DND-41 (cell line): ENCODE measurements at regions not wholly inside any gene's neighbourhood (a gene's known extent, or its start where the extent isn't known, plus 50 kb on each side); places are given as distances from the start of the nearest gene placed in this dataset.

ENCODE experiments used
- ATAC-seq: fragments of 200-7000 bp; cut with Tn5 transposase; 3 replicates; pipeline ENCODE4 v1.9.1; 2021; ENCODE audit warnings: low read depth; ENCODE audit not compliant: insufficient read depth
- DNase-seq: peaks from one replicate; pipeline ENCODE4 v3.0.0-alpha.2; 2020
- H2AFZ ChIP-seq: 2 replicates; pipeline ENCODE4 v1.6.0; 2012; ENCODE audit warnings: low read depth, low read length
- H3K27ac ChIP-seq: 2 replicates; pipeline ENCODE4 v1.5.1; 2012; ENCODE audit warnings: low read length, inconsistent platforms
- H3K27me3 ChIP-seq: fragments of 200-600 bp; sonication (generic); 2 replicates; pipeline ENCODE4 v1.6.0; 2012; ENCODE audit warnings: low read length, mild to moderate bottlenecking, inconsistent platforms; ENCODE audit not compliant: insufficient read depth, poor library complexity
- H3K36me3 ChIP-seq: 2 replicates; pipeline ENCODE4 v1.5.1; 2012; ENCODE audit warnings: low read length, inconsistent platforms; ENCODE audit not compliant: insufficient read depth
- H3K4me1 ChIP-seq: 2 replicates; pipeline ENCODE4 v1.5.1; 2012; ENCODE audit warnings: mild to moderate bottlenecking, low read length; ENCODE audit not compliant: insufficient read depth
- H3K4me2 ChIP-seq: 2 replicates; pipeline ENCODE4 v1.6.0; 2012; ENCODE audit warnings: mild to moderate bottlenecking, moderate library complexity, low read length, inconsistent platforms; ENCODE audit not compliant: insufficient read depth
- H3K4me3 ChIP-seq, 2 experiments: fragments of 200-600 bp in 1 of 2; shearing (Covaris generic) in 1 of 2; 2 replicates each; pipeline ENCODE4 v1.5.1; 2012 to 2016; ENCODE audit warnings: inconsistent platforms in 2 of 2, low read length in 2 of 2, mild to moderate bottlenecking in 2 of 2, low read depth in 1 of 2, moderate library complexity in 1 of 2
- H3K79me2 ChIP-seq: 2 replicates; pipeline ENCODE4 v1.6.0; 2012; ENCODE audit warnings: low read length, inconsistent platforms; ENCODE audit not compliant: insufficient read depth
- H3K9ac ChIP-seq: 2 replicates; pipeline ENCODE4 v1.6.0; 2012; ENCODE audit warnings: low read depth, mild to moderate bottlenecking, inconsistent platforms, low read length, moderate library complexity
- H3K9me3 ChIP-seq: 2 replicates; pipeline ENCODE4 v1.5.1; 2012; ENCODE audit warnings: low read length, moderate library complexity, mild to moderate bottlenecking, inconsistent platforms; ENCODE audit not compliant: insufficient read depth, severe bottlenecking
- H4K20me1 ChIP-seq: 2 replicates; pipeline ENCODE4 v1.6.0; 2012; ENCODE audit warnings: low read length; ENCODE audit not compliant: insufficient read depth
- EZH2 ChIP-seq: IDR thresholded peaks from 3 replicates; pipeline ENCODE4 v1.6.1; 2012; ENCODE audit warnings: borderline replicate concordance, low read depth, mild to moderate bottlenecking, moderate library complexity, low read length, inconsistent platforms; ENCODE audit not compliant: severe bottlenecking
- TF ChIP-seq, protein P1 (sequence below): IDR thresholded peaks from 2 replicates; pipeline ENCODE4 v1.5.1; 2012; ENCODE audit warnings: borderline replicate concordance, low read length, moderate library complexity, mild to moderate bottlenecking; ENCODE audit not compliant: poor library complexity, severe bottlenecking; ENCODE audit errors: extremely low read depth

DNA sequence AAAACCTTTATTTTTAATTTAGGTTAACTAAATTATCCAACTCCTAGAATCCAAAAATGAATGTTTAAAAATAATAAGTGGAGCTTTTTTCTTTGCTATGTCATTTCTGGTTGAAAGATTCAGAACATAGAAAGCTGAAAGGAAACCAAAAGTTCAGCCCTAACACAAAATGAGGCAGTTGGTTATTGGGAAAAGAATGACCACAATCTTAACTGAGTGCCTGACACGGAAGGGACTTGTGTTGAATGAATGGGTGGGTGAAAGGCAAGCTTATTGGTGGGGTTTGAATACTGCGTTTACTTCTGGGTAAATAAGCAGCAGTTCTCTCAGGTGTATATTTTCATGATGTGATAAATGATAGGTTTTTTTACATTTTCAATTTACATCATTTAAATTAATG lies 243.5 kb downstream of the IRX1 start:
- TF ChIP-seq, protein P1, sequence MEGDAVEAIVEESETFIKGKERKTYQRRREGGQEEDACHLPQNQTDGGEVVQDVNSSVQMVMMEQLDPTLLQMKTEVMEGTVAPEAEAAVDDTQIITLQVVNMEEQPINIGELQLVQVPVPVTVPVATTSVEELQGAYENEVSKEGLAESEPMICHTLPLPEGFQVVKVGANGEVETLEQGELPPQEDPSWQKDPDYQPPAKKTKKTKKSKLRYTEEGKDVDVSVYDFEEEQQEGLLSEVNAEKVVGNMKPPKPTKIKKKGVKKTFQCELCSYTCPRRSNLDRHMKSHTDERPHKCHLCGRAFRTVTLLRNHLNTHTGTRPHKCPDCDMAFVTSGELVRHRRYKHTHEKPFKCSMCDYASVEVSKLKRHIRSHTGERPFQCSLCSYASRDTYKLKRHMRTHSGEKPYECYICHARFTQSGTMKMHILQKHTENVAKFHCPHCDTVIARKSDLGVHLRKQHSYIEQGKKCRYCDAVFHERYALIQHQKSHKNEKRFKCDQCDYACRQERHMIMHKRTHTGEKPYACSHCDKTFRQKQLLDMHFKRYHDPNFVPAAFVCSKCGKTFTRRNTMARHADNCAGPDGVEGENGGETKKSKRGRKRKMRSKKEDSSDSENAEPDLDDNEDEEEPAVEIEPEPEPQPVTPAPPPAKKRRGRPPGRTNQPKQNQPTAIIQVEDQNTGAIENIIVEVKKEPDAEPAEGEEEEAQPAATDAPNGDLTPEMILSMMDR, result no peak
- TF ChIP-seq EZH2, result no peak
- no peaks in the 10 kb centered on the region for H3K36me3 ChIP-seq
- H3K4me1 ChIP-seq, result peaks cover 34% of the 10 kb centered on the region
- no peak overlapping the region for H3K27ac ChIP-seq
- no peak overlapping the region for H3K4me3 ChIP-seq
- no peaks in the 10 kb centered on the region for H3K79me2 ChIP-seq
- no peak overlapping the region for H2AFZ ChIP-seq
- no peak overlapping the region for H3K4me2 ChIP-seq
- no peaks in the 10 kb centered on the region for H3K9me3 ChIP-seq
- H3K27me3 ChIP-seq, result no peaks in the 10 kb centered on the region
- DNase-seq, result no peak
- H4K20me1 ChIP-seq, result no peaks in the 10 kb centered on the region
- peak; percentile 47; the same call in 1 of the 3 replicates for ATAC-seq
- no peak overlapping the region for H3K9ac ChIP-seq

DNA sequence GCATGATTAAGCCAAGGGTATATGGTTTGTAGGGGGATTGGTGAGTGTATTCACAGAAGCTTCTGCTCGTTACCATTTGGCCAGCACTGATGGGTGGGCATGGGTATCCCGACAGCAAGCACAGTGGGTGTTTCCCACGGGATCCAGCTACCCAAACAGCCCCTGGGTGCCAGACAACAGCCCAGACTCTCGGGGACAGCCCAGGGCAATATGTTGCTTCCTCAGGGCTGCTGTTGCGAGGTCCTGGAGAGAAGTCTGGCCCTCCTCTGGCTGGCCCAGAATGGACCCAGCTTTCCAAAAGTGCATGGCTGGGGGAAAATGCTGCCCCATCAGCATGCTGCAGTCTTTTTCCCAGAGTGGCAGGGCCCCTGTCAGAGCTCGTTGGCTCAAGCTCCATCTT lies 247.0 kb downstream of the IRX1 start:
- peaks cover 12% of the 10 kb centered on the region for H3K9me3 ChIP-seq
- DNase-seq, result no peak
- ATAC-seq, result no peak
- no peaks in the 10 kb centered on the region for H4K20me1 ChIP-seq
- H3K4me2 ChIP-seq, result no peak overlapping the region
- no peak for TF ChIP-seq EZH2
- TF ChIP-seq, protein P1, result no peak
- H3K27me3 ChIP-seq, result no peaks in the 10 kb centered on the region
- H3K79me2 ChIP-seq, result no peaks in the 10 kb centered on the region
- H3K4me1 ChIP-seq, result peaks cover 36% of the 10 kb centered on the region
- no peak overlapping the region for H3K27ac ChIP-seq
- no peaks in the 10 kb centered on the region for H3K36me3 ChIP-seq
- no peak overlapping the region for H3K4me3 ChIP-seq
- H3K9ac ChIP-seq, result no peak overlapping the region
- H2AFZ ChIP-seq, result 0 out of 2 replicates have a peak overlapping the region, but pooled peaks have one; percentile 9

DNA sequence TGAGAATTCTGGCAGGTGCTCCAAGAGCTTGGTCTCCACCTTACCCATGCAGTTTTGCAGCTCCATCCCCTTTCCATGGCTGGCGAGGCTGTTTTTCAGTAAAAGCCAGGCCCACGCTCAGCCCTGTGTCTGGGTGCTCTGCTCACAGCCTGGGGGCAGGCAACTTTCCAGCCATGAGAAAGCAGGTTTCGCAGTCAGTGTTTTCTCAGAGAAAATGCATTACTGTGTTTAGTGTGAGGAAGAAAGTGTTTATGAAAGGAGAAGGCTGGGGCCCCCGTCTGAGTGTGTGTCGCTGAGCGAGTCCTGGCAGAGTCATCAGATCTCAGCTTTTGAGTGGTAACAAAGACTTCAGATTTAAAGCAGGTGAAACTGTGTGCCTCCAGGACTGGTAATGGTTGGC lies 248.1 kb downstream of the IRX1 start:
- peak overlapping the region; percentile 63 for H2AFZ ChIP-seq
- no peak for TF ChIP-seq EZH2
- TF ChIP-seq, protein P1, result no peak
- H3K27me3 ChIP-seq, result no peaks in the 10 kb centered on the region

More for the DNA sequence above, 248.1 kb downstream of the IRX1 start:
- Histone ChIP-seq H3K4me1 (peaks cover 34% of the 10 kb centered on the region), H3K27ac (peak overlapping the region; percentile 19; the same call in 1 of the 2 replicates), H3K36me3 (no peaks in the 10 kb centered on the region), H3K9me3 (peaks cover 12% of the 10 kb centered on the region), H4K20me1 (no peaks in the 10 kb centered on the region), H3K79me2 (no peaks in the 10 kb centered on the region), H3K4me2 (no peak overlapping the region), H3K9ac (no peak overlapping the region), H3K4me3 (no peak overlapping the region)
- ATAC-seq, result no peak
- DNase-seq, result no peak
